H1 (cell line): ENCODE measurements at regions not wholly inside any gene's neighbourhood (a gene's known extent, or its start where the extent isn't known, plus 50 kb on each side); places are given as distances from the start of the nearest gene placed in this dataset.

Source experiments
- CTCF ChIA-PET: fragments of 300-600 bp; sonication (Branson Sonifier 250); formaldehyde crosslinking; loops from one replicate; lab custom pipeline; 2021; ENCODE audit not compliant: partially characterized antibody; lab: Charles Lee
- POLR2A ChIA-PET: fragments of 300-600 bp; sonication (Branson Sonifier 250); formaldehyde crosslinking; loops from one replicate; lab custom pipeline; 2021; ENCODE audit warnings: inconsistent platforms; ENCODE audit not compliant: partially characterized antibody; lab: Charles Lee
- DNase-seq, 2 experiments: peaks; one replicate each; pipeline versions ENCODE4 v3.0.0 to v3.0.0-alpha.2; 2010 to 2022; ENCODE audit warnings: low spot score in 2 of 2, low read depth in 1 of 2, mixed read lengths in 1 of 2
- FAIRE-seq: peaks from 2 replicates; lab custom pipeline; 2011; peaks lifted over from hg19 to GRCh38; lab: Jason Lieb, UNC
- H2AFZ ChIP-seq: 2 replicates; pipeline ENCODE4 v1.8.1; 2012; ENCODE audit warnings: low read length, inconsistent platforms
- H2AK5ac ChIP-seq: 2 replicates; pipeline ENCODE4 v1.6.1; 2013; ENCODE audit warnings: low read depth, low read length
- H2BK120ac ChIP-seq: replicated peaks from 2 replicates; pipeline ENCODE3; 2013; ENCODE audit warnings: low read depth, low read length, inconsistent platforms
- H2BK12ac ChIP-seq: 2 replicates; pipeline ENCODE4 v1.6.1; 2013; ENCODE audit warnings: low read depth, low read length
- H2BK15ac ChIP-seq: 2 replicates; pipeline ENCODE4 v1.6.1; 2013; ENCODE audit warnings: low read length
- H2BK20ac ChIP-seq: 2 replicates; pipeline ENCODE4 v1.6.1; 2013; ENCODE audit warnings: low read length
- H2BK5ac ChIP-seq: 2 replicates; pipeline ENCODE4 v1.6.1; 2013; ENCODE audit warnings: low read depth, low read length
- H3K14ac ChIP-seq: 2 replicates; pipeline ENCODE4 v1.6.1; 2013; ENCODE audit warnings: inconsistent platforms; ENCODE audit not compliant: insufficient read length
- H3K18ac ChIP-seq: 2 replicates; pipeline ENCODE4 v1.6.1; 2013; ENCODE audit warnings: low read length; ENCODE audit errors: extremely low read depth
- H3K23ac ChIP-seq: 2 replicates; pipeline ENCODE4 v1.6.1; 2013; ENCODE audit warnings: inconsistent platforms; ENCODE audit not compliant: insufficient read length
- H3K23me2 ChIP-seq: 2 replicates; pipeline ENCODE4 v1.6.1; 2013; ENCODE audit warnings: low read depth, low read length
- H3K27ac ChIP-seq: 2 replicates; pipeline ENCODE4 v1.6.1; 2011; ENCODE audit warnings: low read depth, low read length, inconsistent platforms
- H3K27me3 ChIP-seq, 4 experiments: replicated peaks in 1 of 4; 1 replicate in 1 of 4; 2 replicates in 3 of 4; pipeline versions ENCODE4 v1.6.1 to v1.8.1; 2011 to 2013; ENCODE audit warnings: low read length in 3 of 4, mild to moderate bottlenecking in 3 of 4, inconsistent platforms in 2 of 4, mixed read lengths in 2 of 4, moderate library complexity in 1 of 4; ENCODE audit not compliant: control insufficient read depth in 3 of 4, insufficient read depth in 3 of 4; ENCODE audit errors: extremely low read depth in 1 of 4
- H3K36me3 ChIP-seq, 4 experiments: 2 replicates each; pipeline versions ENCODE4 v1.6.1 to v1.8.1; 2011 to 2013; ENCODE audit warnings: mild to moderate bottlenecking in 4 of 4, low read length in 3 of 4, moderate library complexity in 2 of 4, control low read depth in 1 of 4, inconsistent platforms in 1 of 4; ENCODE audit not compliant: insufficient read depth in 4 of 4, control insufficient read depth in 2 of 4
- H3K4ac ChIP-seq: replicated peaks from 2 replicates; pipeline ENCODE3; 2013; ENCODE audit warnings: low read length, low read depth, mixed read lengths, inconsistent platforms; ENCODE audit not compliant: insufficient read length
- H3K4me1 ChIP-seq, 4 experiments: replicated peaks in 1 of 4; 1 replicate in 1 of 4; 2 replicates in 3 of 4; pipeline versions ENCODE4 v1.6.1 to v1.8.1; 2011 to 2013; ENCODE audit warnings: low read length in 3 of 4, inconsistent platforms in 2 of 4, mixed read lengths in 1 of 4; ENCODE audit not compliant: insufficient read depth in 4 of 4, control insufficient read depth in 3 of 4
- H3K4me2 ChIP-seq, 2 experiments: 2 replicates each; pipeline versions ENCODE4 v1.6.1 to v1.8.1; 2011 to 2013; ENCODE audit warnings: low read depth in 2 of 2, low read length in 2 of 2, control low read depth in 1 of 2, inconsistent platforms in 1 of 2, mild to moderate bottlenecking in 1 of 2; ENCODE audit not compliant: insufficient read depth in 1 of 2
- H3K4me3 ChIP-seq, 4 experiments: fragments of 200-600, 300-600 bp in 1 of 4; sonication (generic), shearing (Covaris generic), sonication (Bioruptor Twin) in 1 of 4; 2 replicates each; pipeline versions ENCODE4 v1.5.1 to v1.8.1; 2011 to 2016; ENCODE audit warnings: low read length in 4 of 4, low read depth in 3 of 4, control low read depth in 2 of 4, inconsistent platforms in 2 of 4, mild to moderate bottlenecking in 2 of 4, mixed read lengths in 1 of 4, moderate library complexity in 1 of 4; ENCODE audit not compliant: insufficient read depth in 2 of 4; ENCODE audit errors: extremely low read depth in 1 of 4
- H3K56ac ChIP-seq: replicated peaks from 2 replicates; pipeline ENCODE3; 2013; ENCODE audit warnings: low read depth, mild to moderate bottlenecking, mixed read lengths, low read length, inconsistent platforms; ENCODE audit not compliant: insufficient read length
- H3K79me1 ChIP-seq: 2 replicates; pipeline ENCODE4 v1.6.1; 2013; ENCODE audit warnings: low read depth, low read length, control low read depth
- H3K79me2 ChIP-seq, 2 experiments: 2 replicates each; pipeline versions ENCODE4 v1.6.1 to v1.8.1; 2012 to 2013; ENCODE audit warnings: low read length in 2 of 2, mild to moderate bottlenecking in 2 of 2, inconsistent platforms in 1 of 2; ENCODE audit not compliant: insufficient read depth in 2 of 2, control insufficient read depth in 1 of 2
- H3K9ac ChIP-seq, 4 experiments: replicated peaks in 1 of 4; 1 replicate in 1 of 4; 2 replicates in 3 of 4; pipeline versions ENCODE4 v1.6.1 to v1.8.1; 2011 to 2013; ENCODE audit warnings: low read depth in 3 of 4, low read length in 3 of 4, control low read depth in 2 of 4, mild to moderate bottlenecking in 2 of 4, moderate library complexity in 2 of 4, inconsistent platforms in 1 of 4; ENCODE audit errors: extremely low read depth in 1 of 4
- H3K9me3 ChIP-seq, 2 experiments: 2 replicates each; pipeline versions ENCODE4 v1.6.1 to v1.8.1; 2012 to 2013; ENCODE audit warnings: mild to moderate bottlenecking in 2 of 2, moderate library complexity in 2 of 2, control low read depth in 1 of 2, inconsistent platforms in 1 of 2, low read depth in 1 of 2, low read length in 1 of 2, mixed read lengths in 1 of 2; ENCODE audit not compliant: insufficient read depth in 2 of 2
- H4K20me1 ChIP-seq, 2 experiments: replicated peaks in 1 of 2; 2 replicates each; pipeline versions ENCODE3 to v1.8.1; 2011 to 2013; ENCODE audit warnings: inconsistent platforms in 2 of 2, low read length in 2 of 2, mild to moderate bottlenecking in 1 of 2; ENCODE audit not compliant: insufficient read depth in 2 of 2, control insufficient read depth in 1 of 2
- H4K5ac ChIP-seq: 2 replicates; pipeline ENCODE4 v1.6.1; 2013; ENCODE audit warnings: low read length, low read depth, mixed read lengths, inconsistent platforms; ENCODE audit not compliant: insufficient read length
- H4K8ac ChIP-seq: 2 replicates; pipeline ENCODE4 v1.8.0; 2013; ENCODE audit warnings: mild to moderate bottlenecking, moderate library complexity, low read length, inconsistent platforms; ENCODE audit not compliant: insufficient read depth; ENCODE audit errors: extremely low read depth
- H4K91ac ChIP-seq: replicated peaks from 2 replicates; pipeline ENCODE3; 2013; ENCODE audit warnings: low read length, mixed read lengths, inconsistent platforms; ENCODE audit not compliant: insufficient read length
- YY1 ChIP-seq: IDR thresholded peaks from 2 replicates; pipeline ENCODE4 v1.6.1; 2011; ENCODE audit warnings: low read depth, mild to moderate bottlenecking, low read length
- TF ChIP-seq, protein P1 (sequence below): IDR thresholded peaks from 2 replicates; pipeline ENCODE4 v1.6.1; 2011; ENCODE audit warnings: low read length, improper control_type of control experiment

DNA sequence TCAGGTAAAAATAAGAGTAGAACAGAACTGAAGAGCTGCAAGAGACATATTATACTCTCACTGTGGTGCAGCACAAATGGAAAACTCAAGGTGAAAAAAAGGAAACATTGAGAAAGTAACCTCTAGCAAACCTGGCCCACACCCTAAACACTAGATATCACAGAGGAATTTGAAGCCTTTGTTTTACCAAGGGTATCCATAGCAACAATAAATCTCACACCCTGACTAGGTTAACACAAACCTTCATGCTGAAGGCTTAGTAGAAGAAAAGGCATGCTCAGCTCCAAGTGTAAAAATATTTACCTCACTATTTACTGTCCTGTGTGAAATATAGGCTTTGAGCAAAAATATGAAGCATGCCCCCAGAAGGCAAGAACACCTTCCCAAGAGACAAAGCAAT lies 61.9 kb upstream of the TAB3 start:
- DNase-seq: no peak
- Histone ChIP-seq H2BK20ac (no peak overlapping the region), H3K18ac (no peak overlapping the region), H2BK120ac (no peak overlapping the region), H4K8ac (no peak overlapping the region), H3K4me1 (no peaks in the 10 kb centered on the region), H2BK12ac (no peak overlapping the region), H4K5ac (no peak overlapping the region), H2BK5ac (no peak overlapping the region), H3K27ac (no peak overlapping the region), H3K4ac (no peak overlapping the region), H2AK5ac (no peak overlapping the region), H4K20me1 (no peaks in the 10 kb centered on the region), H3K79me1 (no peaks in the 10 kb centered on the region), H2BK15ac (no peak overlapping the region), H3K14ac (no peak overlapping the region), H3K56ac (no peak overlapping the region), H3K23ac (no peak overlapping the region), H3K79me2 (no peaks in the 10 kb centered on the region), H4K91ac (no peak overlapping the region), H3K23me2 (no peaks in the 10 kb centered on the region), H3K36me3 (no peaks in the 10 kb centered on the region), H3K4me3 (no peak overlapping the region), H3K27me3 (no peaks in the 10 kb centered on the region), H3K4me2 (no peak overlapping the region), H2AFZ (no peak overlapping the region), H3K9me3 (no peaks in the 10 kb centered on the region; a peak in 1 of 4 replicates), H3K9ac (no peak overlapping the region)
- CTCF ChIA-PET: interaction anchor here (1.1 to 1.5 kb wide), 2 partner anchors 44 to 86 kb away, joined by 3 to 4 read pairs; no protein-coding TSS in a partner anchor
- FAIRE-seq: no peak
- POLR2A ChIA-PET: no interaction called here
- TF ChIP-seq YY1: no peak
- TF ChIP-seq, protein P1, sequence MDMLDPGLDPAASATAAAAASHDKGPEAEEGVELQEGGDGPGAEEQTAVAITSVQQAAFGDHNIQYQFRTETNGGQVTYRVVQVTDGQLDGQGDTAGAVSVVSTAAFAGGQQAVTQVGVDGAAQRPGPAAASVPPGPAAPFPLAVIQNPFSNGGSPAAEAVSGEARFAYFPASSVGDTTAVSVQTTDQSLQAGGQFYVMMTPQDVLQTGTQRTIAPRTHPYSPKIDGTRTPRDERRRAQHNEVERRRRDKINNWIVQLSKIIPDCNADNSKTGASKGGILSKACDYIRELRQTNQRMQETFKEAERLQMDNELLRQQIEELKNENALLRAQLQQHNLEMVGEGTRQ: no peak
